ENCODE measurements at regions not wholly inside any gene's neighbourhood (a gene's known extent, or its start where the extent isn't known, plus 50 kb on each side); places are given as distances from the start of the nearest gene placed in this dataset.

DNA sequence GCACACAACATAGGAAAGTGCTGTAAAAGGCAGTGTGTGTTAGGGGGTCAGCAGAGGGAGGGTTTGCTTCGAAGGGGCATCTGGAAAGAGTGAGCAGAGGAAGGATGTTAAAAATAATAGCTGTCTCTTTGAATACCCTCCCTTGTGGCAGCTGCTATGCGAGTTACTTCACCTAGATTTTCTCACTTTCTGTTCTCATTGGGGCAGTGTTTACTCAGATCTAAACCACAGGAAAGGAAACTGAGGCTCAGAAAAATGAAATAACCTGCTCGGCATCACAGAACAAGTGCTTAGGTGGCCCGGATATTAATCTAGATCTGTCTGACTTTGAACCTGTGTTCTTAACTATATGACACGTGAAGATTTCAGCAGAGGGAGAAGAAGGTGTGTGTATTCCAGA lies 125.3 kb downstream of the C11orf91 start:
- ATAC-seq = no peak
- Histone ChIP-seq H3K4me3 (ENCODE audit: low read length) (no peak overlapping the region), H3K27ac (ENCODE audit: low read length) (no peak overlapping the region), H3K27me3 (ENCODE audit: control insufficient read depth, insufficient read depth, low read length) (no peaks in the 10 kb centered on the region), H3K9me3 (ENCODE audit: control insufficient read depth, insufficient read depth, low read length) (no peaks in the 10 kb centered on the region), H3K36me3 (ENCODE audit: control insufficient read depth, insufficient read depth, low read length) (no peaks in the 10 kb centered on the region), H3K4me1 (ENCODE audit: control insufficient read depth, insufficient read depth, low read length) (no peaks in the 10 kb centered on the region)
- intact Hi-C loops (cut with micrococcal nuclease) = no loop called here
- Mint-ChIP-seq H3K27me3 (ENCODE audit: low read depth in 2 of 2) (peaks cover 5 to 8% of the 10 kb centered on the region in 2 donors), H3K27ac (no peak overlapping the region), H3K9me3 (no peaks in the 10 kb centered on the region), H3K4me3 (no peak overlapping the region), H3K4me1 (no peaks in the 10 kb centered on the region), H3K36me3 (no peaks in the 10 kb centered on the region)
- 57% methylated on average over 5 of the region's 5 CpGs for WGBS (ENCODE audit: insufficient coverage)
- TF ChIP-seq, protein P1, sequence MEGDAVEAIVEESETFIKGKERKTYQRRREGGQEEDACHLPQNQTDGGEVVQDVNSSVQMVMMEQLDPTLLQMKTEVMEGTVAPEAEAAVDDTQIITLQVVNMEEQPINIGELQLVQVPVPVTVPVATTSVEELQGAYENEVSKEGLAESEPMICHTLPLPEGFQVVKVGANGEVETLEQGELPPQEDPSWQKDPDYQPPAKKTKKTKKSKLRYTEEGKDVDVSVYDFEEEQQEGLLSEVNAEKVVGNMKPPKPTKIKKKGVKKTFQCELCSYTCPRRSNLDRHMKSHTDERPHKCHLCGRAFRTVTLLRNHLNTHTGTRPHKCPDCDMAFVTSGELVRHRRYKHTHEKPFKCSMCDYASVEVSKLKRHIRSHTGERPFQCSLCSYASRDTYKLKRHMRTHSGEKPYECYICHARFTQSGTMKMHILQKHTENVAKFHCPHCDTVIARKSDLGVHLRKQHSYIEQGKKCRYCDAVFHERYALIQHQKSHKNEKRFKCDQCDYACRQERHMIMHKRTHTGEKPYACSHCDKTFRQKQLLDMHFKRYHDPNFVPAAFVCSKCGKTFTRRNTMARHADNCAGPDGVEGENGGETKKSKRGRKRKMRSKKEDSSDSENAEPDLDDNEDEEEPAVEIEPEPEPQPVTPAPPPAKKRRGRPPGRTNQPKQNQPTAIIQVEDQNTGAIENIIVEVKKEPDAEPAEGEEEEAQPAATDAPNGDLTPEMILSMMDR (IDR thresholded peaks at IDR 0.05) = no peak
- DNase-seq = no peak

DNA sequence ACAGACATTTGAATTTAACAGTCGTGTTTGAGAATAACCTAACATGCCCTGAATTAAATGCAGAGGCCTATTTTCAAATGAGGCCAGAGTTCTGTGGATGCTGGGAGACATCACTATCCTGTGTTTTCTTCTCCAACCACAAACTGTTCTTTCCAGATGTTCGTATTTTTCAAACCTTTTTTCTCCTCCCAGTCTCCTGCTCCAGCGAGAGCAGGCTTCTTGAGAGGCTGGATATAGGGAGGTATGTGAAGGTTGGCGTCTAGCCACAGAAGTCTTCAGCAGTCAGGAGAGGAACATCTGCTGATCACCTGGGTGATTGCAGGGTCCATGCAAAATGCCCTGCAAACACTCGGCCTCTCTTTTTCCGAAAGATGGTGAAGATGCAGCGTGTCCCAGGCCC lies 126.3 kb downstream of the C11orf91 start:
- no peaks in the 10 kb centered on the region for H3K36me3 Mint-ChIP-seq
- intact Hi-C loops (cut with micrococcal nuclease) = no loop called here

GRCh38 chr11:33569333-33569732 lies 131.3 kb downstream of the C11orf91 start:
- H3K27ac Mint-ChIP-seq = no peak overlapping the region

More for the DNA sequence above, 126.3 kb downstream of the C11orf91 start:
- Mint-ChIP-seq H3K27ac (no peak overlapping the region), H3K9me3 (no peaks in the 10 kb centered on the region), H3K4me1 (no peaks in the 10 kb centered on the region), H3K27me3 (ENCODE audit: low read depth in 2 of 2) (peaks cover 6 to 10% of the 10 kb centered on the region in 2 donors), H3K4me3 (no peak overlapping the region)
- TF ChIP-seq, protein P1 (IDR thresholded peaks at IDR 0.05) = no peak
- ATAC-seq (no peak), DNase-seq (no peak)
- Histone ChIP-seq H3K27me3 (ENCODE audit: control insufficient read depth, insufficient read depth, low read length) (peaks cover 3% of the 10 kb centered on the region), H3K27ac (ENCODE audit: low read length) (no peak overlapping the region), H3K4me3 (ENCODE audit: low read length) (no peak overlapping the region), H3K4me1 (ENCODE audit: control insufficient read depth, insufficient read depth, low read length) (no peaks in the 10 kb centered on the region), H3K9me3 (ENCODE audit: control insufficient read depth, insufficient read depth, low read length) (no peaks in the 10 kb centered on the region), H3K36me3 (ENCODE audit: control insufficient read depth, insufficient read depth, low read length) (no peaks in the 10 kb centered on the region)
- WGBS (ENCODE audit: insufficient coverage) = 91% methylated on average over 6 of the region's 7 CpGs

GRCh38 chr11:33567004-33567403 lies 133.6 kb downstream of the C11orf91 start:
- TF ChIP-seq, protein P1 (IDR thresholded peaks at IDR 0.05) = no peak
- intact Hi-C loops (cut with micrococcal nuclease) = no loop called here
- Mint-ChIP-seq H3K4me1 (no peaks in the 10 kb centered on the region), H3K36me3 (no peaks in the 10 kb centered on the region), H3K9me3 (no peaks in the 10 kb centered on the region), H3K27ac (no peak overlapping the region), H3K4me3 (no peak overlapping the region), H3K27me3 (ENCODE audit: low read depth in 2 of 2) (peaks cover 6 to 7% of the 10 kb centered on the region in 2 donors)
- Histone ChIP-seq H3K27me3 (ENCODE audit: control insufficient read depth, insufficient read depth, low read length) (peaks cover 6% of the 10 kb centered on the region), H3K4me3 (ENCODE audit: low read length) (no peak overlapping the region), H3K9me3 (ENCODE audit: control insufficient read depth, insufficient read depth, low read length) (no peaks in the 10 kb centered on the region), H3K36me3 (ENCODE audit: control insufficient read depth, insufficient read depth, low read length) (no peaks in the 10 kb centered on the region), H3K4me1 (ENCODE audit: control insufficient read depth, insufficient read depth, low read length) (no peaks in the 10 kb centered on the region), H3K27ac (ENCODE audit: low read length) (no peak overlapping the region)
- ATAC-seq (no peak), DNase-seq (no peak)
- 100% methylated on average over 1 of the region's 1 CpG for WGBS (ENCODE audit: insufficient coverage)

More at GRCh38 chr11:33569333-33569732, 131.3 kb downstream of the C11orf91 start:
- Mint-ChIP-seq H3K27me3 (ENCODE audit: low read depth in 2 of 2) (peaks cover 6 to 14% of the 10 kb centered on the region in 2 donors), H3K4me3 (no peak overlapping the region), H3K36me3 (no peaks in the 10 kb centered on the region), H3K9me3 (no peaks in the 10 kb centered on the region), H3K4me1 (no peaks in the 10 kb centered on the region)
- no peaks in the 10 kb centered on the region for H3K36me3 ChIP-seq (ENCODE audit: control insufficient read depth, insufficient read depth, low read length)
- 68% methylated on average over 4 of the region's 4 CpGs for WGBS (ENCODE audit: insufficient coverage)
- intact Hi-C loops (cut with micrococcal nuclease) = no loop called here
- TF ChIP-seq, protein P1 (IDR thresholded peaks at IDR 0.05) = no peak
- H3K9me3 ChIP-seq (ENCODE audit: control insufficient read depth, insufficient read depth, low read length) = no peaks in the 10 kb centered on the region
- DNase-seq (no peak), ATAC-seq (no peak)
- no peaks in the 10 kb centered on the region for H3K4me1 ChIP-seq (ENCODE audit: control insufficient read depth, insufficient read depth, low read length)
- H3K27ac ChIP-seq (ENCODE audit: low read length) = no peak overlapping the region
- H3K4me3 ChIP-seq (ENCODE audit: low read length) = no peak overlapping the region
- peaks cover 6% of the 10 kb centered on the region for H3K27me3 ChIP-seq (ENCODE audit: control insufficient read depth, insufficient read depth, low read length)

All from natural killer cell (primary cell).